ENCODE measurements at regions not wholly inside any gene's neighbourhood (a gene's known extent, or its start where the extent isn't known, plus 50 kb on each side); places are given as distances from the start of the nearest gene placed in this dataset.

GRCh38 chr3:174444391-174444790, 414.7 kb upstream of the NAALADL2 start:
- TF ChIP-seq, protein P1, sequence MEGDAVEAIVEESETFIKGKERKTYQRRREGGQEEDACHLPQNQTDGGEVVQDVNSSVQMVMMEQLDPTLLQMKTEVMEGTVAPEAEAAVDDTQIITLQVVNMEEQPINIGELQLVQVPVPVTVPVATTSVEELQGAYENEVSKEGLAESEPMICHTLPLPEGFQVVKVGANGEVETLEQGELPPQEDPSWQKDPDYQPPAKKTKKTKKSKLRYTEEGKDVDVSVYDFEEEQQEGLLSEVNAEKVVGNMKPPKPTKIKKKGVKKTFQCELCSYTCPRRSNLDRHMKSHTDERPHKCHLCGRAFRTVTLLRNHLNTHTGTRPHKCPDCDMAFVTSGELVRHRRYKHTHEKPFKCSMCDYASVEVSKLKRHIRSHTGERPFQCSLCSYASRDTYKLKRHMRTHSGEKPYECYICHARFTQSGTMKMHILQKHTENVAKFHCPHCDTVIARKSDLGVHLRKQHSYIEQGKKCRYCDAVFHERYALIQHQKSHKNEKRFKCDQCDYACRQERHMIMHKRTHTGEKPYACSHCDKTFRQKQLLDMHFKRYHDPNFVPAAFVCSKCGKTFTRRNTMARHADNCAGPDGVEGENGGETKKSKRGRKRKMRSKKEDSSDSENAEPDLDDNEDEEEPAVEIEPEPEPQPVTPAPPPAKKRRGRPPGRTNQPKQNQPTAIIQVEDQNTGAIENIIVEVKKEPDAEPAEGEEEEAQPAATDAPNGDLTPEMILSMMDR (conservative IDR thresholded peaks at IDR 0.05; ENCODE audit: low read depth, low read length) = no peak
- no peak for TF ChIP-seq EZH2phosphoT487 (IDR thresholded peaks at IDR 0.05; ENCODE audit: borderline replicate concordance, low read length)
